Dermis blood vessel endothelial cell (primary cell): ENCODE measurements at regions not wholly inside any gene's neighbourhood (a gene's known extent, or its start where the extent isn't known, plus 50 kb on each side); places are given as distances from the start of the nearest gene placed in this dataset.
"Not testable (repeated sequence)": the region's sequence is repeated elsewhere in the genome, so short reads cannot be mapped to it uniquely, and the experiment has no call there.

Experiments used
- DNase-seq: peaks from one replicate; pipeline ENCODE4 v3.0.0; 2010

DNA sequence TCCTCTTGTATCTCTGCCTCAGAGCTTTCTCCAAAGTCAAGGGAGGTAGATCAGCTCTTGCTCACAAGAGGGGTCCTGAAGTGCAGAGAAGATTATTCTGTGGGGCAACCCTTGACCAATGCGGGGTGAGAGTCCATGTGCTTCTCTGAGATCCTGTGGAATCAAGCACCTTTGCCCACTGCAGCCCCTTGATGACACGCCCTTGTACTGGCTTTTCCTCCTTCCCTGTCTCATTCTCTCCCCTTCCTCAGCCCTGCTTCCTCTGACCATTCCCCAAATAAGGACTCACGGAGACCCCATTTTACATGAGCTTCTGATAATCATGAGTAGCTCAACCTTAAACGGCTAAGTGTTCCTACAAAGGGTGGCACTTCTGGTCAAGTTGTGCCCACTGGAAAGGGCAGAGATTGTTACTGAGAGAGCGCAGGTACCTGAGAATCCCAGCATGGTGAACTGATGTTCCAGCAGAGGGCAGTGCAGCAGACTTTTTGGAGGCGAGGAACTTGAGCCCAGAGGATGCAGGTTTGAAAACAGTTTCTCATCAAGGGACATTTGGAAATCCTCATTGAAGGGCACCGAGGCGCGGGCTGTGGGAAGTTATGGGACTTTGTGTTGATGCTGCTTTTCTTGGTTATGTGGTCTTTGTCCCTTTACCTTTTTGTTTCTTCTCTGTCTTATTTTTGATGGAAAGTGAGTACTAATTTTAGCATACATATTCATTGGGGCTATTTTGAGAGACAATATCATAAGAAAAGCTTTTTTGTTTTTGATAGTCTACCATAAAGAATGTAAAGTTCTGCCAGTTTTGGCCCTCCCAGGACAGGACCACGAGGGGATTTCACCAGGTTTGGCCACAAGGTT is 201.3 kb downstream of the RBM46 start:
- peak; percentile 41 for DNase-seq

DNA sequence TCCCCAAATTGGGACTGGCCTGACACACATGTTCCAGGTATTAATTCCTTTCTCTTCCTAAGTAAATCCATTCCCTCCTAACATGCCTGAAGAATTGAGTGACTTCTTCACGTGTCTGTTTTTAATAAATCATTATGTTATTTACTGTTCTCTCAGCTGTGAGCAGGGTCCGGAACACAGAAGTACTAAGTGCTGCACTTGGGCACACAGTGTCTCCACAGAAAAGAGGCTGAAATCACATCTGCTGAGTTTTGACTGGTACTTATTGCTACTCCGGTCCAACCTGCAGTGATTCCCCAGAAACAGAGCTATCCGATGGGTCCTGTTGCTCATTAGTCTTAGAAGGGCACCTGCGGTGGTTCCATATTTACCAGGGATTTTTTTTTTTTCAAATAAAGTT is 202.6 kb downstream of the RBM46 start:
- DNase-seq: no peak

DNA sequence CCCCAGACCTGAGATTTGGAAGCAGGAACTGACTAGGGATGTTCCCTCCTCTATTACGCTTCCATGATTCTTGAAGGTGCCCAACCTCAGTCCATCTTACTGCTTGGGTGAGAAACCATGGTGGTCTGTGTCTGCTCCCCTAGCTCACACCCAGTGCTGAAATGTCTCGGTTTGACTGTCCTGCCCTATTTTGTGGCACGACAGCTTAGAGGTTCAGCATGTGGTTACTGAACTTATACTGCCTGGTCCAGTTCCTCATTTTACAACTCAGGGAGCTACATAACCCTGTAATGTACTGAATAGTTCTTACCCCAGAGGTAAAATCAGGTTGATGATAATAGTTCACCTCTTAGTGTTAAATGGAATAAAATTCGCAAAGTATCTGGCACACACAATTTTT is 203.1 kb downstream of the RBM46 start:
- no peak for DNase-seq

DNA sequence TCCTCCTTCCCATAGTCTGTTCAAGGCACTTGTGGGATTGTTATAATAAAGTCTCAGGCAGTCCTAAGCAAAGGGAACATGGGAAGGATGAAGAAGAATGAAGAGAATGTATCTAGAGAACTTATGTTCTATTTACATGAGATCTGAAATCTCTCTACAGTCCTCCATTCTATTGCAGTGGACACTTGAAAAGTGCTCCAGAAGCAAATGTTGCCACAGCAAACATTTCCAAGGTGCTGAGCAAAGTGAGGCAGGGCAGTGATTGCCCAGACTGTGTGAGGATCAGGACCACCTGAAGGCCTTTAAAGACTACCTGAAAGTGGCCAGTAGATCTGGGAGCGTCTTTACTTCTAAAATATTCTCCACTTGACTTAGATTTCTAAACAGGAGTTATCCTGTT is 203.5 kb downstream of the RBM46 start:
- no peak for DNase-seq

DNA sequence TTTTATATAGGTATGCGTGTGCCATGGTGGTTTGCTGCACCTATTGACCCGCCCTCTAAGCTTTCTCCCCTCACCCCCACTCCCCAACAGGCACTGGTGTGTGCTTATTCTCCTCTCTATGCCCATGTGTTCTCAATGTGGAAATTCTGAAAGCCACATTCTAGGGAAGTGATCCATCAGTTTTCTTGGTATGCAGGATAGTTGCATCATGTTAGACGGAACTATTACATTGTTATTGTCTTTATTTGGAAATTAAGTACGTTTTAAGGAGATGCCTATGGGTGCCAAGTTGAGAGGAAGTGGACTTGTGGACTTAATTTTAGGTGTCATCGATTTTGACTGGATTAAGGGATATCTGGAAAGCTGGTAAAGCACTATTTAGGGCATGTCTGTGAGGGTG is 204.6 kb downstream of the RBM46 start:
- no peak for DNase-seq

DNA sequence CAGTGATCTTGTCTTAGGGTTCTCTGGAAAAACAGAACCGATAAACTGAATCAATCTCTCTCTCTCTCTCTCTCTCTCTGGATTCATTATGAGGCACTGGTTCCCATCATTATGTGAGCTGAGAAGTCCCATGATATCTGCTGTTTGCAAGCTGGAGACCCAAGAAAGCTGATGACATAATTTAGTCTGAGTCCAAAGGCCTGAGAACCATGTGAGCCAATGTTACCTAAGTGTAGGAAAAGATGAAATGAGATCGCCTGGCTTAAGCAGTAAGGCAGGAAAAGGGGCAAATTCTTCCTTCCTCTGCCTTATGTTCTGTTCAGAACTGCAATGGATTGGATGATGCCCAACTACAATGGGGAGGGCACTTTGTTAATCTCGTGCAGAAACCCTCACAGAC is 207.4 kb downstream of the RBM46 start:
- no peak for DNase-seq

DNA sequence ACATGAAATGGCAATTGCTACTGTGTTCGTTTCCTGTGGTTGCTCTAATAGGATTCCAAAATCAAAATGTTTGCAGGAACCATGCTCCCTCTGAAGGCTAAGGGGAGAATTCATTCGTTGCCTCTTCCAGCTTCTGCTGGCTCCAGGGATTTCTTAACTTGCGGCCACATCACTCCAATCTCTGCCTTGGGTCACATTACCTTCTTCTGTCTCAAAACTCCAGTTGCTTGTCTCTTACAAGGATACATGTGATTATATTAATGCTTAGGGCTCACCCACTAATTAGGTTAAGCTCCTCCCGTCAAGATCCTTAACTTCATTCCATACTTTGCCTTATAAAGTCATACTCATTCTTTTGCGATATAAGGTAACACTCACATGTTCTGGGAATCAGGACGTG is 208.4 kb downstream of the RBM46 start:
- no peak for DNase-seq

DNA sequence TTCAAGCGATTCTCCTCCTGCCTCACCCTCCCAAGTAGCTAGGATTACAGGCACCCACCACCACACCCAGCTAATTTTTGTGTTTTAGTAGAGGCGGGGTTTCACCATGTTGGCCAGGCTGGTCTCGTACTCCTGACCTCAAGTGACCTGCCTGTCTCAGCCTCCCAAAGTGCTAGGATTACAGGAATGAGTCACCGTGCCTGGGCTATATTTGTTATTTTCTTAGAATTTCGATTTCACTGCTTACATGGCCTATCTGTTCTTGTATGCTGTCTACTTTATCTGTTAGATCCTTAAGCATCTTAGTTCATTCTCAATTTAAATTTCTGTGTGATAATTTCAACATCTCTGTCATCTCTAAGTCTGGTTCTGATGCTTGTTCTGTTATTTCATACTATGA is 210.6 kb upstream of the NPY2R start:
- not testable (repeated sequence) for DNase-seq

DNA sequence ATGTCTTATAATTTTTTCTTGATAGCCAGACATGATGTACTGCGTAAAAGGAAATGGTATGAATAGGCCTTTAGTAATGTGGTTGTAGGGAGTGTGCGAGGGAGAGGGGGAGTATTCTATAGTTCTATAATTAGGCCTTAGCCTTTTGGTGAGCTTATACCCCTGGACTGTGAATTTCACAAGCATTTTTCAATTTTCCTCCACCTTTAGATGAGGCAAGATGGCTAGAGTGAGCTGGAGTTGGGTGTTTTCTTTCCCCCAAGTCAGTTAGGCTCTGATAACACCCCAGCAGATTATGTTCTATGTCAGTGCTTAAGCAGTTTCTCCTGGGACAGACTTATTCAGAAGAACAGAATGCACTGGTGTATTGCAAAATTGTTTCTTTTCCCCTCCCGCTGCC is 210.2 kb upstream of the NPY2R start:
- no peak for DNase-seq

DNA sequence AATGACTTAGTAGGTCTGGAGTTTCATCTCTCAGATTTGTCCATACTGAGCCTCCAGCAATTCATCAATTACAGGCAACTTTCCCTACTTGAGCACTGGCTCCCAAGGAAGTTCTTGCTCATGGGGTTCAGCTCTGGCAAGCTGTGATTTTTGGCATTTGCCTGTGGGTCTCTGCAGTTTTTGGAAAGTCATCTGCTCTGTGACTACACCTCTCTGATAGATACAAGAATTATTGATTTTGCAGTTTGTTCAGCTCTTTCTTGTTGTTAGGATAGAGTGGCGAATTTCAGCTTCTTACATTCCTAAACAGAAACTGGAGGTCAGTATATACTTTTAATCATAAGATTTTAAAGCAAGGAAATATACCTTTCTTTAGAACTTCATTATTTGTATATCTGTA is 209.7 kb upstream of the NPY2R start:
- DNase-seq: no peak

DNA sequence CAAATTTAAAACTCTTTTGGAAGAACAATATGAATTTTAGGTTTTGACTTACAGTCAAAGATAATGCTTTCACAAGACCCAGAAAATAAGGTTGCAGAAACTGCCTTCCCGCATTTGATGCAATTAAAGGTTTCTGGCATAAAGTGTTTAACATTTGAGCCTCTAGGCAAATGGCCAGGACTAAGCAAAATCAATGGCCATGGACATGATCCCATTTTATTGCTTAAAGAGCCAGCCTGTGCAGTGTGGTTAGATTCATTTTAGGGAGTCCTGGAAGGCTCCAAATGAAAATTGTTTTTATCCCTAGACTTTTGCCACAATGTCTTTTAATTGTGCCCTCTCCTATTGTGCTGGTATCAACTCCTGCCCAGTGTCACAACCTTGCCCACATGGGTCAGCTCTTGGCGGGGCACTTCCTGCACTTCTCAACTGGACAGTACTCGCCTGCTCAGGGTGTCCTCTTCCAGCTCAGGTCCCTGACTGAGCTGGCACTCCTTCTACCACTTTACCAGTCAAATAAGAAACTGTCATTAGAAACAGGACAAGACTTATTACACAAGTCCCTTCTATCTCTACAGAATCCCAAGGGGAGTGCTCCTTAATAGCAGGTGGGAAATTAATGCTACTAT is 208.4 kb upstream of the NPY2R start:
- DNase-seq: no peak

DNA sequence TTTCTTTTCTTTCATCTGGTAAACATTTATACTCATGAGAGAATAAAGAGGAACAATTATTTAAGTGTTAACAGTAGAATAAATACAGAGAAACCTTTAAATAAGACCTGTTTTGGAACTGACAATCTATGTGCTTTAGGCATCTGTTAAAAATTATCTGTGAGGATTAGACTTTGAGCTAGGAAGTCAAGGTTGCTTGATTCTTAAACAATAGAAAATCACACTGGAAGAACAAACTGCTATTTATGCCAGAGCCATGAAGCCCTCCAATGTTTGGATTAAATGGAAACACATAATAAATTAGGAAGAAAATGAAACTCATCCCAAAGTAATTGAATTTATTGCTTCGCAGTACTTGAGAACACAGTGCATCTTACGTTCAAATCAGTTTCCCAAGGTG is 207.2 kb upstream of the NPY2R start:
- no peak for DNase-seq

DNA sequence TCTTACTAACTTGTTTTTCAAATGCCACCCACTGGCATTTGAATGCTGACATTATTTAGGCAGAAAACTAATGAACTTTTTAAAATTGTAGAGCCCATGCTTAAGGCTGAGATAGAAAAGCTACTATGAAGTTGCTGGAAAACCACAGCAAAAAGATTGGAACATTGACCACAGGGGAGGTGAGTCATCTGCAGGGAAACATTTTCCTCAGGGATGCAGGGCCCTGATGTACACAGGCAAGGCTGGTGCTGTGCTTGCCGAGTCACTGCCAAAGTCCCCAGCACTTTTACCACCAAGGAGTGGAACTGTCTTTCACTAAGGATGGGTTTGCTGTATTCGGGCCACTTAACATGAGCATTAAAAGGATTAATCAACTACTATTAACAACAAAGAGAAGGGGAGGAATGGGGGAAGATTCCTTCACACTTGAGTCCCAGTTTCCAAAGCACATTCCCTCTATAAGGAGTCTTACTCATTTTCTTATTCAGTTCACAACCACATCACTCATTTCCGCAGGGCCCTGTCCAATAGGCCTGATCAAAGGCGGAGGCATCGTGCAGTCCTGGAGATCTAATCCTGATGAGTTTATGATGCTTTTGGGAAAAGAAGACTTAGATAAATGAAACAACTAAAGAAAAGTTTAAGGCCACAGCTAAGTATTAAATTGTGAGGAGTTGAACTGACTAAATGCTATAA is 202.9 kb upstream of the NPY2R start:
- no peak for DNase-seq

DNA sequence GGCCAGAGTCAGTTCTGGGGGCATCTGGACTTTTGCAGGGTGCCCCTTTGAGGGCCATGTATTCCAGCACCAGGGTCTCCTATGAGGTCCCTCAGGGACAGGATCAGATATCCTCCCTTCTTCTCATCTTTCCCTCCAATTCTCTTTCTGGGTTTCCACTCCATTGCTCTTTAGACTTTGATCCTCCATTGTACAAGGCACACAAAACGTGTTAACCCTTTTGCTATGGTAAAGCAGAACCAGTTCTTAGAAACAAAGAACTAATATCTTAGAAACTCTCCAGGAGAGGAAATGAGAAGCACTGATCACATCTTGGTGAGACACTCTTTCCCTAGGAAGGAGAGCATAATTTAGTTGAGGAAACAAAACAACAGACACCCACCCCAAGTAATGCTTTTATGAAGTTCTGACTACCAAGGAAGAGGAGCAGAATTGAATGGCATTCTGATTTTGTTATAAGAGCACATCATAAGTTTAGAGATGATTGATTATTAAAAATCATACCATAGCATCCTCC is 200.7 kb upstream of the NPY2R start:
- DNase-seq: peak; percentile 12

DNA sequence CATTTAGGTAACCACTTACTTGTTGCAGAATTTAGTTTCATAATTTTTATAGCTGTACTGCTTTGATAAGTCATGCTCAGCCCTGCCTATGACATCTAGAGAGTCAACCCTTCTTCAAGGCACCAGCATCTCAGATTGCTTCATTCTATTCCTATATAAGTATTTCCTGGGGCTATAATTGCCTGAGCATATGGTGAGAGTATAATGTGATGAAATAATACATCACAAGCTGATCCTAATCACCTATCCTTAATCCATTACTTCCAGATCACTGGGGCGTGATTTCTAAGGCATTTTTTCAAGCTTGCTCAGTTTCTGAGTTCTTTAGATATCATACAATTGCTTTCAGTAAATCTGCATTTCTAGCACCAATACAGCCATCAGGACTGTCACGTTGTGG is 200.0 kb upstream of the NPY2R start:
- no peak for DNase-seq

DNA sequence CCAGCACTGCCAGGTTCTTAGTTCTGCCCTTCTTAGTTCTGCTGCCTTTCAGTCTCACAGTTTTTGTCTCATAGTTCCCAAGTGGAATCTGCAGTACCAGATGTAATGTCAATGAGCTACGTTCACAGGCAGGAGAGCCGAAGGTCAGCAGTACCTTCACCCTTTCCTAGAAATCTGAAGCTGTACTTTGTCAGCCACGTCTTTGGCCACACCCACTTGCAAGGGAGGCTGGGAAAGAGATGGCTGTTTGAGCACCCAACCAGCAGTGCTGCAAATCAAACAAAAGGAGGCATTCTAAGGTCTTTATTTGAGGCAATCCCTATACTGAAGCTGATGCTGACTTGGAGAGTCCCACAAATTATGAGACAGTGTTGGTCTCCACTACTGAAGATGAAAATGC is 199.1 kb upstream of the NPY2R start:
- no peak for DNase-seq

DNA sequence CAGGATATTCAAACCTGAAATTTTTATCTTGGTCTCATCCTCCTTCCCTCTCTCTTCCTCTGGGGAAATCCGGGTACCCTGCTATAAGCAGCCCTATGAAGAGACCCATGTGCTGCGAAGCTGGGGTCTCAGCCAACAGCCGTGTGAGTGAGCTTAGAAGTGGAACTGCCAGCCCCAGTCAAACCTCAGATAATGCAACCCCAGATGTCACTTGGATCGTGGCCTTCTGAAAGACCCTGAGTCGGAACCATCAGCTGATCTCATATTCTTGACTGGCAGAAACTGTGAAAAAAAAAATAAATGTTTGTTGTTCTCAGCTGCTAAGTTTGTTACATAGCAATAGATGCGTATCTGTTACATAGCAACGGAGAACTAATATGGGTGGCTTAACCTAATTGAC is 198.1 kb upstream of the NPY2R start:
- DNase-seq: no peak

DNA sequence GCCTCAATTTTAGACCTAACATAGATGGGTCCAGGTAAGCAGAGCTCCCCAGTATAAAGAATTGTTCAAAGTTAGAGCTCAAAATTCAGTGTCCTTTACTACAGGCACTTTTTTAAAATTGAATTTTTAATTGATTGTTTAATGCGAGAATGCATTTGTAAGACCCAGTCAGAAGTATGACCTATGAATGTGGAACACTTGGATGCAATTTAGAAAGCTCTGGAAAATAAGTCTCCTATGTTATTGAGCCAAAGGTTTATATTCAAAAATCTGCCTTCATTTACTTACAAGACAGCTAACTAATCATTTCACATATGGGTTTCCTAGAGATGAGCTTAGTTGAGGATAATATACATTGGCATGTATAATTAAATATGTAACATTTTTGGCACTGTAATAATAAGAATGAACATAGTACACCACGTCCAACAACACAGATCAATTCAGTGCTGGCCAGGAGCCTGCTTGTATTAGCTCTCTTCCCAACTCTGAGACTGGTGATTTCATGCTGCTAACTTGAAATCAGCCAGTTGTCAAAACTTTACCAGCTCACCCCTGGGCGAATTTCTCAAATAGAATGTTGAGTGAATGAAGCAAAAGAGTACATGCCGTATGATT is 197.2 kb upstream of the NPY2R start:
- no peak for DNase-seq

DNA sequence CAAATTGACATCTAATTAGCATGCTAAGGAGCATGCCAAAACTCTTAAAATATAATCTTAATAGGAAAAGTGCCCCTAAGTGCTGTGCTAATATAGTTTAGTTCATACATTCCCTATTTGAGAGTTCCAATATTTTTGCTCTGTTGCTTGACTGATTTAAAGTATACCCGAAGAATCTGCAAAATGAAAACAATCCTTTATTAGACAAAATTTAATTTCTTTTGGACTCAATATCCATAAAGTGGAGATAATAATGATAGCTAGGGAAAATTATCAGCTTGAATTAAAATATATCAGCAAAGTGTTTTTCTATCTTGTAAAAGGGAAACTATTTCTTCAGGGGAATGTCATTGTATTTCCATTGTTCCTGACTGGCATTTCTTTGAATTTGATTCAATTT is 196.0 kb upstream of the NPY2R start:
- DNase-seq: no peak

DNA sequence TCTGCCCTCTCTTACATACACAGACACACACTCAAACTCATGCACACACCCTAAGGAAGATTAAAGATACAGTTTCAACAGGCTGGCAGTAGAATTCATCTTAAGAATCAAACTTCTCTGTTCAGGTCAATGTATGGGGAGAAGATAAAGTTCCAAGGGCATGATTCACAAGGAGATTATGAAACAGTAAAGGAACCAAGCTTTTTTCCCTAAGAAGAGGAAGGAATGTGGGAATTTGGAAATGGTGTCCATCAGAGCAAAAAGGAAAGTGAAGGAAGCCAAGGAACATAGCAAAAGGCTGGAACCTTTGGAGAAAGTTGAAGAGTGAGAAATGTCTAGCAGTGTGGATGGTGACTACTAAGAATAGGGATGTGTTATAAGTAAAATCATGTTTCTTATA is 191.0 kb upstream of the NPY2R start:
- DNase-seq: no peak

DNA sequence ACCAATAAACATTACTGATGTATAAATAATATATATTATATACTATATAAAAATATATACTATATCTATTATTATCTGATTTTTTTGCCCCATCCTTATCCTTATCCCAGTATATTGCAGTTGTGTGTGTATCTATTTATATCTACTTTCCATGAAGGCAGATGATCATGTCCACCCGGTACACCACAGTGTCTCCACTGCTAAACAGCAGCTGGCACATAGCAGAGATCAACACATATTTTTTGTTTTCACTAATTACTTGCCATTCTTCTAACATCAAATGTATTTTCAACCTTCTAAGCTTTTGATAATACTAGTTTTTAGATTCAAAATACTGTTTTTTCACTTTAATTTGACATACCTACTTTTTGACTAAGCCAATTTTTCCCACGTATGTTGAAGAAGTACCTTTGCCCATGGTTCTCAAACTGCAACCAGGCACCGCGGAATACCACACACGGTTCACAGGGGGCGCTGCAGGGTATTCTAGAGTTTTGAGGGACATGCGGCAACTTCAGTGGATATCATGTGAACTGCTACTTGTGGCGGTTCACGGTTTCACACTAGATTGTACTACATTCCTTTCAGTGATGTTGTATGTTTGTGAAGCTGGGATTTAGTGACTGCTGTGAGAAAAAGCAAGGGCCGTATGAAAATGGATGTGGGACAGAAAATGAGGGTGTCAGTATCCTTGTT is 182.5 kb upstream of the NPY2R start:
- peak; percentile 51 for DNase-seq

DNA sequence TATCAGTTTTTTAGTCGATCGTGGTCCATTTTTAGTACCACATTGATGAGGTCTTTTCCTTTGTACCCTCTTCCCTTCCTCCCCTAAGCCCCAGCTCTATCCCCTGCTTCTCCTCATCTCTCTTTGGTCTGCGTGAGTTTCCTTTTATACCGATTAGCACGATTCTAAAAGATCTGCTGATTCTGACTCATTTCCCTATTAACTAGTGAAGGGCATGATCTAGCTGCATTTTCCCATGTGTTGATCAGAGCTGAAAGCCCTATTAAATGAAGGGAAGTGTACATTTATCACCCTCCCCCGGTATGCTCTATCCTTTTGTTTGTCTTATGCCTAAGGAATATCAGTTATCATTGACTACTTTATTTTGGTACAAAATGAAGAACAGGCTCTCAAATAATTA is 181.7 kb upstream of the NPY2R start:
- peak; percentile 41 for DNase-seq
